RWPE1 (cell line): ENCODE measurements at regions not wholly inside any gene's neighbourhood (a gene's known extent, or its start where the extent isn't known, plus 50 kb on each side); places are given as distances from the start of the nearest gene placed in this dataset.

Experiments
- CTCF ChIA-PET: fragments of 350-600 bp; sonication (Branson Sonifier 250); formaldehyde crosslinking; extraction: SDS; loops from one replicate; lab custom pipeline; 2021; lab: Yijun Ruan, JAX
- POLR2A ChIA-PET: fragments of 400-600 bp; formaldehyde crosslinking; extraction: SDS; loops from one replicate; lab custom pipeline; 2020; ENCODE audit warnings: antibody characterized with exemption; ENCODE audit not compliant: low non-redundant PET; lab: Yijun Ruan, JAX
- DNase-seq: peaks from one replicate; pipeline ENCODE4 v3.0.0; 2012; ENCODE audit warnings: low spot score
- H3K27ac ChIP-seq: fragments of 450-650 bp; 2 replicates; pipeline ENCODE4 v1.5.1; 2017
- TF ChIP-seq, protein P1 (sequence below): fragments of 450-650 bp; conservative IDR thresholded peaks from 2 replicates; pipeline ENCODE4 v1.5.1; 2017; ENCODE audit warnings: low read depth, mild to moderate bottlenecking

DNA sequence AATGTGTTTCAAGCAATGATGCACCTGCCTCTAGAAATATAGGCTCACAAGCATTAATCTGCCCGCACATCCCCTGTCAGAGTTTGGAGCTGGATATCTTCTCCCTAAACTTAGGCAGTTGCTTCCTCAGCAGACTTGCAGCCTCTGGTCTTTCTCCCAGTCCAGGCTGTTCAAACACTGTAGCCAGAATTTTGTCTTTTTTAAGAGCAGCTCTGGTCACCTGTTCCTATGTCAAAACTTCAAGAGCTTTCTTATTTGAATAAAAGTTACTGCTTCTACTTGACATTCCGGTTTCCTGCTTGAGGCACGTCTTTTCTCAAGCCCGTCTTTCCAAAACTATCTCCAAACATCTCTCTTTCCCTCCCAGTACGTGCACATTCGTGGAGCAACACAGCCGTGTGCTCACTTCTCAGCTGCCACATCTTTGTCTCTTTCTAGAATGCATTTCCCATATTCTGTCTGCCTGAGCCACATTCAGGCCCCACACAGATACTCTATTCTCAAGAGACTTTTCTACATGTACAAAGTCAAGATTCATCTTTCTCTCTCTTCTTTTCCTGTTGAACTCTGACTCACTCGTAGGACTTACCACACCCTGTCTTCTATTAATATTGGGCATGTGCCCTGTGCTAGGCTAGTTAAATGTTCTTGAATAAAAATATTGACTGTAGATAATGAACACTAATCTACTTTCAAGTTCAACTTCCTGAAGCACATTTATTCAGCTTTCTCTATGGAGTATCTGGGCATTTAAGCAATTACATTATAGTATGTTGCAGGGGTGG lies 307.7 kb upstream of the SOX2 start:
- CTCF ChIA-PET, result interaction anchor here (0.8 to 0.9 kb wide), 2 partner anchors 19 to 20 kb away, joined by 5 read pairs; no protein-coding TSS in a partner anchor
- DNase-seq, result no peak
- no peak overlapping the region for H3K27ac ChIP-seq
- POLR2A ChIA-PET, result no interaction called here
- TF ChIP-seq, protein P1, sequence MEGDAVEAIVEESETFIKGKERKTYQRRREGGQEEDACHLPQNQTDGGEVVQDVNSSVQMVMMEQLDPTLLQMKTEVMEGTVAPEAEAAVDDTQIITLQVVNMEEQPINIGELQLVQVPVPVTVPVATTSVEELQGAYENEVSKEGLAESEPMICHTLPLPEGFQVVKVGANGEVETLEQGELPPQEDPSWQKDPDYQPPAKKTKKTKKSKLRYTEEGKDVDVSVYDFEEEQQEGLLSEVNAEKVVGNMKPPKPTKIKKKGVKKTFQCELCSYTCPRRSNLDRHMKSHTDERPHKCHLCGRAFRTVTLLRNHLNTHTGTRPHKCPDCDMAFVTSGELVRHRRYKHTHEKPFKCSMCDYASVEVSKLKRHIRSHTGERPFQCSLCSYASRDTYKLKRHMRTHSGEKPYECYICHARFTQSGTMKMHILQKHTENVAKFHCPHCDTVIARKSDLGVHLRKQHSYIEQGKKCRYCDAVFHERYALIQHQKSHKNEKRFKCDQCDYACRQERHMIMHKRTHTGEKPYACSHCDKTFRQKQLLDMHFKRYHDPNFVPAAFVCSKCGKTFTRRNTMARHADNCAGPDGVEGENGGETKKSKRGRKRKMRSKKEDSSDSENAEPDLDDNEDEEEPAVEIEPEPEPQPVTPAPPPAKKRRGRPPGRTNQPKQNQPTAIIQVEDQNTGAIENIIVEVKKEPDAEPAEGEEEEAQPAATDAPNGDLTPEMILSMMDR, result no peak

DNA sequence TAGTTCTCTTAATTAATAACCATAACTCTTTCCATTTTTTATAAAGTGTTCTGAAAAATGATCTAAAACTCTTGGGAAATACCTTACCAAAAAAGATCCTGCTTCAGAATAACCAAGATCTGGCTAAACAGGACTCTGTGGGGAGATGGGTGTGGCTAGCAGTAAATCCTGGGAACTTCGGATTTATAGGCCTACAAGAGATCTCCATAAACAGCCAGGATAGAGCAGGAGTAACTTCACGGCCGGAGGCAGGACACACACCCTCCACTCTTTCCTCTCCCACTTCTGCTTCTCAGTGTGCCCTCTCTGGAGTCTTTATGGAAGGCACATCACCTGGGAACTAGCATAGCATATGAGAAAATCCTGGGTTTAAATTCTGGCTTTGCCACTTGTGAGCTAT lies 309.4 kb upstream of the SOX2 start:
- ChIA-PET CTCF (interaction anchor here (0.7 kb wide), 1 partner anchor 55 kb away, joined by 3 read pairs; no protein-coding TSS in a partner anchor), POLR2A (no interaction called here)
- no peak for DNase-seq
- TF ChIP-seq, protein P1, result no peak
- H3K27ac ChIP-seq, result no peak overlapping the region

DNA sequence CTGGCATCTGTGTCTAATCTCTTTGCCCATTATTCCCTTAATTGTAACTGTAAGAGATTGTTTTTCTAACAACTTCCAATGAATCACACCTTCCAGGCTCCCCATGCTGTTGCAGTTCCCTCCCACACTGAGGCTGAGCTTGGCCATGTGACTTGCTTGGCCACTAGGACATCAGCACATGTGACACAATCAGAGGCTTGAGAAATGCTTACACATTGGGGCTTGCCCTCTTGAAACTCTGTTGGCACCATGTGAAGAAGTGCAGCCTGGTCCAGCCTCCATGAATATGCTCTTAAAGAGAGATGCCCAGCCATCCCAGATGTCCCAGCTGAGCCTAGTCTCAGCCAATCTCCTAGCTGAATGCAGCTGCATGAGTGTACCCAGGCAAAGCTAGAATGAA lies 326.8 kb upstream of the SOX2 start:
- TF ChIP-seq, protein P1, result no peak
- ChIA-PET CTCF (no interaction called here), POLR2A (no interaction called here)
- DNase-seq, result no peak
- no peak overlapping the region for H3K27ac ChIP-seq

GRCh38 chr3:181383760-181384159 lies 328.0 kb upstream of the SOX2 start:
- ChIA-PET CTCF (interaction anchor here (0.6 kb wide), 1 partner anchor 1327 kb away, joined by 3 read pairs; no protein-coding TSS in a partner anchor), POLR2A (no interaction called here)
- no peak overlapping the region for H3K27ac ChIP-seq
- TF ChIP-seq, protein P1, result no peak
- no peak for DNase-seq

GRCh38 chr3:181383201-181383600 lies 328.5 kb upstream of the SOX2 start:
- no peak overlapping the region for H3K27ac ChIP-seq
- TF ChIP-seq, protein P1, result no peak
- ChIA-PET POLR2A (no interaction called here), CTCF (interaction anchor here (0.6 kb wide), 1 partner anchor 1328 kb away, joined by 3 read pairs; no protein-coding TSS in a partner anchor)
- no peak for DNase-seq

GRCh38 chr3:181382656-181383055 lies 329.1 kb upstream of the SOX2 start:
- CTCF ChIA-PET, result interaction anchor here (0.6 kb wide), 1 partner anchor 14 kb away, joined by 3 read pairs; no protein-coding TSS in a partner anchor
- POLR2A ChIA-PET, result no interaction called here

More at GRCh38 chr3:181382656-181383055, 329.1 kb upstream of the SOX2 start:
- TF ChIP-seq, protein P1, result no peak
- DNase-seq, result no peak
- H3K27ac ChIP-seq, result no peak overlapping the region
